ENCODE measurements at regions not wholly inside any gene's neighbourhood (a gene's known extent, or its start where the extent isn't known, plus 50 kb on each side); places are given as distances from the start of the nearest gene placed in this dataset.

DNA sequence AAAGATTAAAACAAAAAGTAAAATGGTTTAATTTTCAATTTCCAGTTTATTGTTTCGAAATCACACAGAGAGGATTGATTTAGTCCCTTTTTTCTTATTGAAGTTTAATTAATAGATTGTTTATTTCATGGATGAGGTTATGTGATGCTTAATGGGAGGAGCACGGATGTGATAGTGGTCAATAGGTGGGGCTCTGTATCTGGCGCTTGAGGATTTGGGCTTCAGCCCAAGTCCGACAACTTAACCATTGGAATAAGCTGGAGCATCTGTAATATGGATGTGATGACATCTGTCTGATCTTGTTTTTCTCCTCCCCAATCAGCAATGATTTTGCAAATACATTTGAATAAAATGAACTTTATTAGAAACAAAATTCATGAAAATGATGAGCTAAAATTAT lies 169.2 kb downstream of the LYPLAL1 start:
- CTCF ChIA-PET, result interaction anchor here (0.7 to 0.8 kb wide), 3 partner anchors 10 to 318 kb away, joined by 3 read pairs; no protein-coding TSS in a partner anchor
- peaks cover 35% of the 10 kb centered on the region for H3K9me3 Mint-ChIP-seq
- POLR2A ChIA-PET, result no interaction called here
- ATAC-seq (no peak), DNase-seq (ENCODE audit: low spot score) (no peak)
- H3K36me3 Mint-ChIP-seq, result peaks cover 21% of the 10 kb centered on the region
- no peak overlapping the region for H3K4me3 Mint-ChIP-seq
- no peaks in the 10 kb centered on the region for H3K4me1 Mint-ChIP-seq
- peaks cover 3% of the 10 kb centered on the region; the same call in 1 of the 2 replicates for H3K27me3 Mint-ChIP-seq (ENCODE audit: low read depth)
- no peak overlapping the region for H3K27ac Mint-ChIP-seq
- TF ChIP-seq, protein P1, sequence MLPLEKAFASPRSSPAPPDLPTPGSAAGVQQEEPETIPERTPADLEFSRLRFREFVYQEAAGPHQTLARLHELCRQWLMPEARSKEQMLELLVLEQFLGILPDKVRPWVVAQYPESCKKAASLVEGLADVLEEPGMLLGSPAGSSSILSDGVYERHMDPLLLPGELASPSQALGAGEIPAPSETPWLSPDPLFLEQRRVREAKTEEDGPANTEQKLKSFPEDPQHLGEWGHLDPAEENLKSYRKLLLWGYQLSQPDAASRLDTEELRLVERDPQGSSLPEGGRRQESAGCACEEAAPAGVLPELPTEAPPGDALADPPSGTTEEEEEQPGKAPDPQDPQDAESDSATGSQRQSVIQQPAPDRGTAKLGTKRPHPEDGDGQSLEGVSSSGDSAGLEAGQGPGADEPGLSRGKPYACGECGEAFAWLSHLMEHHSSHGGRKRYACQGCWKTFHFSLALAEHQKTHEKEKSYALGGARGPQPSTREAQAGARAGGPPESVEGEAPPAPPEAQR (CRISPR knock-in tag; IDR thresholded peaks at IDR 0.05), result no peak
- TF ChIP-seq ESRRA (CRISPR knock-in tag; IDR thresholded peaks at IDR 0.05; ENCODE audit: borderline replicate concordance) (no peak), FOXK1 (CRISPR knock-in tag; IDR thresholded peaks at IDR 0.05) (no peak), OVOL2 (CRISPR knock-in tag; IDR thresholded peaks at IDR 0.05; ENCODE audit: borderline replicate concordance) (no peak), CREB1 (CRISPR knock-in tag; IDR thresholded peaks at IDR 0.05) (no peak)

DNA sequence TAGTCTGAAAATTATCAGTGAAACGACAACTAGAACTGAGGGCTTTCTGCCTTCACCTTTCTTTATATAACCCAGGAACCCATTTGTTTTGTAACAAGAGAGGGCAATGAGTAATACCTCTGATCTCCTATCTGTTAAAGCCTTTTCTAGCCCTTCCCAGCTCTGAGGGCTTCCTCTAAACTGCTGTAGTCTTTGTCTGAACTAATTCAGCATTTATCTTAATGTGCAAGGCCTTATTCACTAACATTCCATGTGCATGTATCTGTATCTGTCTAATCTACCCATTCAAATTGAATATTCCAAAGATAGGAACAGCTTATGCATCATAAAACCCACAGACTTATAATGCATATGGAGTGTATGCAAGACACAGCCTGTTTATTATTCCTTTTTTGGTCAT lies 167.1 kb downstream of the LYPLAL1 start:
- H3K9me3 Mint-ChIP-seq, result peaks cover 21% of the 10 kb centered on the region
- 0 out of 2 replicates have a peak, but pooled peaks cover 3% of the 10 kb centered on the region for H3K4me1 Mint-ChIP-seq
- ChIA-PET POLR2A (no interaction called here), CTCF (no interaction called here)
- ATAC-seq, result no peak
- no peak for DNase-seq (ENCODE audit: low spot score)
- H3K27ac Mint-ChIP-seq, result no peak overlapping the region
- H3K36me3 Mint-ChIP-seq, result peaks cover 9% of the 10 kb centered on the region
- no peak overlapping the region for H3K4me3 Mint-ChIP-seq
- TF ChIP-seq NFYB (CRISPR knock-in tag; conservative IDR thresholded peaks at IDR 0.05; ENCODE audit: low read depth), result no peak
- no peak for TF ChIP-seq ZNF232 (CRISPR knock-in tag; IDR thresholded peaks at IDR 0.05)
- no peak for TF ChIP-seq CREB1 (CRISPR knock-in tag; IDR thresholded peaks at IDR 0.05)
- TF ChIP-seq, protein P2, sequence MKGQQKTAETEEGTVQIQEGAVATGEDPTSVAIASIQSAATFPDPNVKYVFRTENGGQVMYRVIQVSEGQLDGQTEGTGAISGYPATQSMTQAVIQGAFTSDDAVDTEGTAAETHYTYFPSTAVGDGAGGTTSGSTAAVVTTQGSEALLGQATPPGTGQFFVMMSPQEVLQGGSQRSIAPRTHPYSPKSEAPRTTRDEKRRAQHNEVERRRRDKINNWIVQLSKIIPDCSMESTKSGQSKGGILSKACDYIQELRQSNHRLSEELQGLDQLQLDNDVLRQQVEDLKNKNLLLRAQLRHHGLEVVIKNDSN (CRISPR knock-in tag; IDR thresholded peaks at IDR 0.05), result no peak
- no peak for TF ChIP-seq ELF4 (CRISPR knock-in tag; IDR thresholded peaks at IDR 0.05; ENCODE audit: low read depth)
- TF ChIP-seq NR1H2 (CRISPR knock-in tag; IDR thresholded peaks at IDR 0.05), result no peak
- TF ChIP-seq IRF2 (CRISPR knock-in tag; IDR thresholded peaks at IDR 0.05; ENCODE audit: borderline replicate concordance, low read depth), result no peak
- TF ChIP-seq, protein P3, sequence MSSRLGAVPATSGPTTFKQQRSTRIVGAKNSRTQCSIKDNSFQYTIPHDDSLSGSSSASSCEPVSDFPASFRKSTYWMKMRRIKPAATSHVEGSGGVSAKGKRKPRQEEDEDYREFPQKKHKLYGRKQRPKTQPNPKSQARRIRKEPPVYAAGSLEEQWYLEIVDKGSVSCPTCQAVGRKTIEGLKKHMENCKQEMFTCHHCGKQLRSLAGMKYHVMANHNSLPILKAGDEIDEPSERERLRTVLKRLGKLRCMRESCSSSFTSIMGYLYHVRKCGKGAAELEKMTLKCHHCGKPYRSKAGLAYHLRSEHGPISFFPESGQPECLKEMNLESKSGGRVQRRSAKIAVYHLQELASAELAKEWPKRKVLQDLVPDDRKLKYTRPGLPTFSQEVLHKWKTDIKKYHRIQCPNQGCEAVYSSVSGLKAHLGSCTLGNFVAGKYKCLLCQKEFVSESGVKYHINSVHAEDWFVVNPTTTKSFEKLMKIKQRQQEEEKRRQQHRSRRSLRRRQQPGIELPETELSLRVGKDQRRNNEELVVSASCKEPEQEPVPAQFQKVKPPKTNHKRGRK (CRISPR knock-in tag; IDR thresholded peaks at IDR 0.05; ENCODE audit: borderline replicate concordance), result no peak
- TF ChIP-seq, protein P4, sequence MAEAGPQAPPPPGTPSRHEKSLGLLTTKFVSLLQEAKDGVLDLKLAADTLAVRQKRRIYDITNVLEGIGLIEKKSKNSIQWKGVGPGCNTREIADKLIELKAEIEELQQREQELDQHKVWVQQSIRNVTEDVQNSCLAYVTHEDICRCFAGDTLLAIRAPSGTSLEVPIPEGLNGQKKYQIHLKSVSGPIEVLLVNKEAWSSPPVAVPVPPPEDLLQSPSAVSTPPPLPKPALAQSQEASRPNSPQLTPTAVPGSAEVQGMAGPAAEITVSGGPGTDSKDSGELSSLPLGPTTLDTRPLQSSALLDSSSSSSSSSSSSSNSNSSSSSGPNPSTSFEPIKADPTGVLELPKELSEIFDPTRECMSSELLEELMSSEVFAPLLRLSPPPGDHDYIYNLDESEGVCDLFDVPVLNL (CRISPR knock-in tag; IDR thresholded peaks at IDR 0.05; ENCODE audit: borderline replicate concordance, low read depth), result no peak
- no peak for TF ChIP-seq ZNF138 (CRISPR knock-in tag; conservative IDR thresholded peaks at IDR 0.05)
- TF ChIP-seq, protein P1 (CRISPR knock-in tag; IDR thresholded peaks at IDR 0.05), result no peak
- TF ChIP-seq TEAD1 (CRISPR knock-in tag; IDR thresholded peaks at IDR 0.05), result no peak
- TF ChIP-seq, protein P5, sequence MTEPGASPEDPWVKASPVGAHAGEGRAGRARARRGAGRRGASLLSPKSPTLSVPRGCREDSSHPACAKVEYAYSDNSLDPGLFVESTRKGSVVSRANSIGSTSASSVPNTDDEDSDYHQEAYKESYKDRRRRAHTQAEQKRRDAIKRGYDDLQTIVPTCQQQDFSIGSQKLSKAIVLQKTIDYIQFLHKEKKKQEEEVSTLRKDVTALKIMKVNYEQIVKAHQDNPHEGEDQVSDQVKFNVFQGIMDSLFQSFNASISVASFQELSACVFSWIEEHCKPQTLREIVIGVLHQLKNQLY (CRISPR knock-in tag; IDR thresholded peaks at IDR 0.05), result no peak
- TF ChIP-seq SMAD3 (CRISPR knock-in tag; IDR thresholded peaks at IDR 0.05; ENCODE audit: borderline replicate concordance), result no peak
- H3K27me3 Mint-ChIP-seq (ENCODE audit: low read depth), result no peaks in the 10 kb centered on the region
